GM13976 (cell line): ENCODE measurements at regions not wholly inside any gene's neighbourhood (a gene's known extent, or its start where the extent isn't known, plus 50 kb on each side); places are given as distances from the start of the nearest gene placed in this dataset.

Source experiments
- DNase-seq: peaks from one replicate; pipeline ENCODE4 v3.0.0; 2012; ENCODE audit warnings: low spot score
- in situ Hi-C: fragments of 300-500 bp; cut with MboI; formaldehyde crosslinking; loops from one replicate; pipeline ENCODE4 v1.12.0; 2022; ENCODE audit warnings: low sequenced_read_pairs, mixed read lengths, inconsistent platforms; ENCODE audit not compliant: unreplicated experiment
- TF ChIP-seq, protein P1 (sequence below): IDR thresholded peaks from 2 replicates; pipeline ENCODE4 v1.5.1; 2012; ENCODE audit warnings: borderline replicate concordance, mild to moderate bottlenecking; ENCODE audit not compliant: insufficient read depth; ENCODE audit errors: extremely low read depth, missing control alignments, control extremely low read depth

DNA sequence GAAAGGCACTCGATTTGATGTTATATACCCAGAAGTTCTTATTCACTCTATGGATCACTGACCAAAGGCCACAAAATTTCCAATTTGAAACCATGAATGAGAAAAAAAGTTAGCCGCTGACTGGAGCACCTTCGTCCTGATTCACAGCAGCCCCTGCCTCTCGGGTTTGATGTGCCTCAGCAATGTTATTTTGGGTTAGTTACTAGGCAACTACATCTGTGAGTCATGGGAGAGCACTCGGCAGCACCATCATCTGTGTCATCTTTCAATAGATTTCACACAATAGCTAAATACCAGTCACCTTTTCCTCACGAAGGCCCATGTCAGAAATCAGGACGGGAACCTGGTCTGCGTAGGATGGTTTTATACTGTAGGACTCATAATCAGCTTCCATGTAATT lies 269.2 kb downstream of the ZBBX start:
- no peak for DNase-seq
- TF ChIP-seq, protein P1, sequence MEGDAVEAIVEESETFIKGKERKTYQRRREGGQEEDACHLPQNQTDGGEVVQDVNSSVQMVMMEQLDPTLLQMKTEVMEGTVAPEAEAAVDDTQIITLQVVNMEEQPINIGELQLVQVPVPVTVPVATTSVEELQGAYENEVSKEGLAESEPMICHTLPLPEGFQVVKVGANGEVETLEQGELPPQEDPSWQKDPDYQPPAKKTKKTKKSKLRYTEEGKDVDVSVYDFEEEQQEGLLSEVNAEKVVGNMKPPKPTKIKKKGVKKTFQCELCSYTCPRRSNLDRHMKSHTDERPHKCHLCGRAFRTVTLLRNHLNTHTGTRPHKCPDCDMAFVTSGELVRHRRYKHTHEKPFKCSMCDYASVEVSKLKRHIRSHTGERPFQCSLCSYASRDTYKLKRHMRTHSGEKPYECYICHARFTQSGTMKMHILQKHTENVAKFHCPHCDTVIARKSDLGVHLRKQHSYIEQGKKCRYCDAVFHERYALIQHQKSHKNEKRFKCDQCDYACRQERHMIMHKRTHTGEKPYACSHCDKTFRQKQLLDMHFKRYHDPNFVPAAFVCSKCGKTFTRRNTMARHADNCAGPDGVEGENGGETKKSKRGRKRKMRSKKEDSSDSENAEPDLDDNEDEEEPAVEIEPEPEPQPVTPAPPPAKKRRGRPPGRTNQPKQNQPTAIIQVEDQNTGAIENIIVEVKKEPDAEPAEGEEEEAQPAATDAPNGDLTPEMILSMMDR, result no peak
- in situ Hi-C loops, result no loop called here

DNA sequence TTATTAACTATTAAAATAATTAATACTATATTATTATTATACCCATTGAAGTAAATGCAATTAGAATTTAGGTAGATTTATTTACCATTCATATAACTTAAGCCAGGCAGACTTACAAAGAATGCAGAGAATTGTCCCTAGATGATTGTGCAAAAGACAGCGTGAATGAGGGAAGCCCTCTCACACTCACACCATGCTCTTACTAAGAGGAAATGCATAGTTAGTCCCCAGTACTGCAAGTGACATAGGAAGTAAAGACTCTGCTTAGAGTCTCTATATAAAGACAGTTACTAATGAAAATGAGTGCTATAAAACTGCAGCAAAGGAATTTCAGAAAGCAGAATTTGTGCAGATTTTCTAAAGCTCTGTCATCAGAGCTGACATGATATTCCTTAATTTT lies 270.4 kb downstream of the ZBBX start:
- in situ Hi-C loops, result no loop called here
- DNase-seq, result no peak
- TF ChIP-seq, protein P1, result no peak

DNA sequence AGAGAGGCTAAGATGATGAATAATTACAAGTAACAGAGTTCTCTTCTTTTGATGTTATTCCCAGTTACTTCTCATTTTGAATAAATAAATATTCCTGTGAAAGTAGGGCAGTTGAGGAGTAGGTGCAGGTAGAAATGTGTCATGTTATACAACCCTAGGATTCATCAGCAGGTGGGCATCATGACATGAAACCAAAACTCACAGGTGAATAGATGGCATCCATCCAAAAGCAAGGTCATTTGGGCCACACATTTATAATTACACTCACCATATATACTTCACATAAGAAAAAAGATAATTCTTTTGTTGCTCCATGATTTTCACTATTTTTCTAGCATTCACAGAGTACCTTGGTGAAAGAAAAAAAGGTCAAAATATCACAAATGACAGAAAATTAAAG lies 273.6 kb downstream of the ZBBX start:
- in situ Hi-C loops, result no loop called here
- DNase-seq, result no peak
- TF ChIP-seq, protein P1, result no peak

DNA sequence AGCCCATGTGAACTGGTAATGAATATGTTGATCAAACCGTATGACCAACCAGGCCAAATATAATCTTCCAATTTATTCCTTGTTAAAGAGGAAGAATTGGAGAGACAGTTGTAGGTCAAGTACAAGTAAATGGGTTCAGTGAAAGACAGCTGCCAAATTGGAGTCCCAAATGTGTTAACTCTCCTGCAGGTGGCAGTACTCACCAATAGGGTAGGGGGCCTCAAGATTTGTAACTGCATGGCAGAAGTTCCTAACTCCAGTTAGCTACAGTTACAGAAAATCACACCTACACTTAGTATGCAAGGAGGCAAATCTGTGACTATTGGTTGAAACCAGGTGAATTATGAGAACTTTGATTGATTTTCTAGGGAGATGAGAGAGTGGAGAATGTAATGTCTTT lies 278.0 kb downstream of the ZBBX start:
- in situ Hi-C loops, result no loop called here
- TF ChIP-seq, protein P1, result no peak
- no peak for DNase-seq

DNA sequence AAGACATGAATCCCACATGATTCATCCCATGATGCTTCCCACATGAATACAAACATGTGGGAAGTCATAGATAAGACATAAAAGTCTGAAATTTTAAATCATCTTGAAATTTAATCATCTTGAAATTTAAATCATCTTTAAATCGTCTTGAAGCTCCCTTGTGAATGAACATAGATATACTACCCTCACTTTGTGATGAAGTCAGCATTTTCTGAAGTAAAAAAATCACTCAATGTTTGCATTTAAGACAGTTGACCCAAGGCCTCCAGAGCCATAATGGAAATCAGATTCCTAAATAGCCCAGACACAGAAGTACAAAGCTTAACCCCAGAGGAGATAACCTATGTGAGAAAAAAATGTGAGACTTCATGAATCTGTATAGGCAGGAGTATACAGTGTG lies 279.4 kb downstream of the ZBBX start:
- no peak for DNase-seq
- TF ChIP-seq, protein P1, result no peak
- in situ Hi-C loops, result no loop called here

DNA sequence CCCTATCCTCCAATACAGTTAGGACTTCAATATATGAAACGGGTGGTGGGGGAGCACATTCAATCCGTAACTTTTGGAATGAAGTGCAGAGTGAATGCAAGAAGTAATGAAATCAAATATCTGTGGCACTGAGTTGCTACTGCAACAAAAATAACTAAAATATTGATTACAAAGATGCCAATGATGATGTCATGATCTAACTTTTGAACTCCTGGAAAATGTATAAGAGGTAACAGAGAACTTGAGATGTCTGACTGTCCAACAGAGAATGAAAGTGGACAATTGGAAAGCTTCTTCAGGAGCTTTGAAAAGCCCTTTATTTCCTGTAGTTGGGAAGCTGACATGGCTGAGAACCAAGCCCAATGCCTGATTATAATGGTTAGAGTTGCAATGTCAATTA lies 279.9 kb downstream of the ZBBX start:
- TF ChIP-seq, protein P1, result no peak
- in situ Hi-C loops, result no loop called here
- DNase-seq, result no peak

DNA sequence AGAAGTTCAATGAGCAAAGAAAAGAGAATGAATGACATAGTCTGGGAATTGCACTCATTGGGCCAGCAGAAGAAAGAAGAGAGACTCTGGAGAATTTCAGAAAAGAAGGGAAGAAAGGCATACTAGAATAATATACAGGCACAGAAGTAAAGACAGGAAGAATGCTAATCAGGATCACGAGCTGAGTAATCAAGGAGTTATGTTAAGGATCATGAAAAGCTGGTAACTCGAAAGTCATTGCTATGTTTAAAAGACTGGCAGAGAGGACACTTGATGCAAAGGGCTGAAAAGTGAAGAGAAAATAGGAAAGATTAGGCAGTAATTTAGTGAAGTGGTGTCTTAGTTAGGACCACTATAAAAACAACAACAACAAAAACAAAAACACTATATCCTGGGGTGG lies 284.1 kb downstream of the ZBBX start:
- TF ChIP-seq, protein P1, result no peak
- DNase-seq, result no peak
- in situ Hi-C loops, result no loop called here
